GM12873 (cell line): ENCODE measurements at regions not wholly inside any gene's neighbourhood (a gene's known extent, or its start where the extent isn't known, plus 50 kb on each side); places are given as distances from the start of the nearest gene placed in this dataset.

ENCODE experiments used
- TF ChIP-seq, protein P1 (sequence below): IDR thresholded peaks from 2 replicates; pipeline ENCODE4 v1.5.1; 2012; ENCODE audit warnings: low read depth, mild to moderate bottlenecking, moderate library complexity, low read length, control low read depth; ENCODE audit not compliant: insufficient read depth; ENCODE audit errors: missing control alignments

DNA sequence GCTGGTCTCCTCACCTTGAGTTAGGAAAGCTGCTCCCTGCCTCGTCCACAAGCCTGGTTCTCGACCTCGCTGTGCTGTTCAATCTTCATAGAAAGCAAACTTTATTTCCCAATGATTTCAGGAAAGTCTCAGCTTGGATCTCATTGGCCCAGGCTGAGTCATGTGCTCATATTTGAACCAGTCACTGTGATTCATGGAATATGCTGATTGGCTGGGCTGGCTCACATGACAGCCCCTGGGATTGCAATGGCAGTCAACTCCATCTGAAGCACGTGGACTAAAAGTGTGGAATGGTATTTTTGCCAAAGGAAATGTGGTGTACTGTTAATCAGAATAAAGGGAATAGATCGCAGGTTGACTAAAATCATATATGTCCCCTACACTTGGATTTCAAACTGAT is 396.6 kb downstream of the AACS start:
- TF ChIP-seq, protein P1, sequence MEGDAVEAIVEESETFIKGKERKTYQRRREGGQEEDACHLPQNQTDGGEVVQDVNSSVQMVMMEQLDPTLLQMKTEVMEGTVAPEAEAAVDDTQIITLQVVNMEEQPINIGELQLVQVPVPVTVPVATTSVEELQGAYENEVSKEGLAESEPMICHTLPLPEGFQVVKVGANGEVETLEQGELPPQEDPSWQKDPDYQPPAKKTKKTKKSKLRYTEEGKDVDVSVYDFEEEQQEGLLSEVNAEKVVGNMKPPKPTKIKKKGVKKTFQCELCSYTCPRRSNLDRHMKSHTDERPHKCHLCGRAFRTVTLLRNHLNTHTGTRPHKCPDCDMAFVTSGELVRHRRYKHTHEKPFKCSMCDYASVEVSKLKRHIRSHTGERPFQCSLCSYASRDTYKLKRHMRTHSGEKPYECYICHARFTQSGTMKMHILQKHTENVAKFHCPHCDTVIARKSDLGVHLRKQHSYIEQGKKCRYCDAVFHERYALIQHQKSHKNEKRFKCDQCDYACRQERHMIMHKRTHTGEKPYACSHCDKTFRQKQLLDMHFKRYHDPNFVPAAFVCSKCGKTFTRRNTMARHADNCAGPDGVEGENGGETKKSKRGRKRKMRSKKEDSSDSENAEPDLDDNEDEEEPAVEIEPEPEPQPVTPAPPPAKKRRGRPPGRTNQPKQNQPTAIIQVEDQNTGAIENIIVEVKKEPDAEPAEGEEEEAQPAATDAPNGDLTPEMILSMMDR: no peak

DNA sequence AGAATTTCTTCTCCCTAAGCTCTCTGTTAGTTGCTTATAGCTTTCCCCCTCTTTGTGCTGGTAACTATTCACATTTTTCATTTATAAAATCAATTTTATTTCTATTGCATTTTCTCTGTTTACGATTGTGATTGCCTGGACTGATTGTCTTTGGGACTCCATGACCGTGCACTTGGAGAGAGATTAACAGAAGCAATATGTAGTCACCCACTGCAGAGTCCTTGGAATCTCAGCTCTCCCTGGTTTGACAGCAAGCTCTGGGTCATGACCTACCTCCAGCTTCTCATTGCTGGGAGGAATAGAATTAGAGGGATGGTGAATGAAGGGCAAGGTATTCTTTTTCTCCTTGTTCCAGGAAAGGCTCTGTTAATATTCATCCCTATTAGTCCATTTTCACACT is 398.2 kb downstream of the AACS start:
- TF ChIP-seq, protein P1: no peak

DNA sequence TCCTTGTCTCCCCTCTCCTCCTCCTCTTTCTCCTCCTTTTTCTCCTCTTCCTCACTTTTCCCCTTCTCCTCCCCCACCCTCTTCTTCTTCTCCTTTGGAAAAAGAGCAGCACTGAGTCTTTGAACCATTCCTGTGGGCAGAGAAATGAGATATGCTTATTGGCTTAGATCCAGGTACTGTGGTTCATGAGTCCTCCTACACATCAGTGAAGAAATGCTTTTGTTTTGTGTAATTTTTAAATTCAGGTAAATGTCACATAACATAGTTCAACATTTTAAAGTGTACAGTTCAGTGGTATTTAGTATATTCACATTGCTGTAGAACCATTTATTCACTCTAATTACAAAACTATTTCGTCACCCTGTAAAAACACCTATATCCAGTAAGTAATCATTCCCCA is 402.1 kb downstream of the AACS start:
- TF ChIP-seq, protein P1: no peak

DNA sequence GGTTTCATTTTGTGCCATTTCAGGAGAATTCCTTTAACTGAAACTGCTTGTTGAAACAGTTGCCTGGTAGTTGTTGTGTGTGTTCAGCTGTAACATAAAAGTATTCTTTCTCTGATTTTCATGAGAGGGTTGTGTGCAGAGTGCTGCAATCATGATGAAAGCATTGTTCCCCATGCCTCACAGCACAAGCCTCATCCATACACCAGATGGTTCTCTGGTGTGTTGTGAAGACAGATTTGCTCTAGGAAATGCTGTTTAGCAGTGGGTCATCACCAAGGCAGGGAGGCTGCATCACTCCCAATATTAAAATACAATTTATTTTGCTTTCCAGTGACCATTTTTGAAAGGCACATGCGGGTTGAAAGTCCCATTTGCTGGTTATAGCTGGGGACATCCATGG is 404.4 kb downstream of the AACS start:
- TF ChIP-seq, protein P1: no peak

DNA sequence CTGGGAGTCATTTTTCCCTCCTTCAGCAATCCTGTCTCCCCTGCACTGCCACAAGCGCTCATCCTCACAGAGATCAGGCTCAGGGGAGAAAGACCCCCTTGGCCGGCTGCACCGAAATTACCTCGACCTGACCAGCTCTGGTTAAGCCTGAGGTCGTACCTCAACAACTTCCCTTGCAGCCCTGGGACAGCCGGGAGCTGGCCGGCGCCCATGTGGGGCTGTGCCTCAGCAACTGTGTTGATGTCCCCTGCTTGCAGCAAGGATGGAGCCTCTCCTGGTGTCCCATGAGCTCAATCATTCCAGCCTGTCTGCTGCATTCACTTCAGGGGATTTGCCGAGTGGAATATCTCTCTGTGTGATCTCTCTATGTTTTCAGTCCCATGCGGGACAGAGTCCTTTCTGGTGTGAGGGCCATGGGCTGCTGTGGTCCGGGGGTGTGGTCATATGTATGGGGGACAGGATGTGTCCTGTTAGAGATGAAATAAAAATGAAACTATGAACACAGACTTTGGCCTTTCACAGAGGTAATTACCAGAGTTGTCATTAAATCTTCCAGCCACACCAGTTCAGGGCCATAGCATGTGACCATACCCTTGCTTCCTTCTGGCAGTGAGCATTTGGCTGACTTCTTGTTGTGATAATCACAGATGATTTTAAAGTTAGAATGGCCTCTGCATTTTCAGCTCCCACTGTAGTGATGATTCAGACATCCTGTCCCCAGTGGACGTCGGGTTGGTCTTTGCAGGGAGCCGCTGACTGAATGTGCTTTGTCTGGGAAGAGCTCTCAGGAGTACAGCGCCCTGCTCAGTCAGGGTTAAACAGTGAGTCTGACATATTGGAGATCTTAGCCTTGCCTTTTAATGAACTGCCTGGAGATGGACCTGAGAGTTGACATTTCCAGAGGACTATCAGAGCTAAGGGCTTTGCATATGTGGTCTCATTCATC is 405.9 kb downstream of the AACS start:
- TF ChIP-seq, protein P1: no peak

DNA sequence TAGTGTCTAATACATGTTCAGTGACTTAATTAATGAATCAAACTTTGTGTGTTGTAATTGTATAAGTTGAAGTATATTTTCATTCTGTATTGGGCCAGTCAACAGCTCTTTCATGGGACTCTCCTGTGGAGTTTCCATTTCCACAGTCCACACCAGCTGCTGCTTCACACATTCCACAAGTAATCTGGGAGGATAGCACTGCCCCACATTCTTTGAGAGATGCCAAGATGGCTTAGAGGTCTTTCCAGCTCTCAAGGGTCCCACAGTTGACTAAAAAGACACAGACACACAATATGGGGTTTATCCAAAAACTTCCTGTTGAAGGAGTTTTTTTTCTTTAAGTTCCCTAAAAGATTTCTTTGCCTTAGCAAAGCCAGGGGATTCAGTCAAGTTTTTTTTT is 408.3 kb downstream of the AACS start:
- TF ChIP-seq, protein P1: no peak

DNA sequence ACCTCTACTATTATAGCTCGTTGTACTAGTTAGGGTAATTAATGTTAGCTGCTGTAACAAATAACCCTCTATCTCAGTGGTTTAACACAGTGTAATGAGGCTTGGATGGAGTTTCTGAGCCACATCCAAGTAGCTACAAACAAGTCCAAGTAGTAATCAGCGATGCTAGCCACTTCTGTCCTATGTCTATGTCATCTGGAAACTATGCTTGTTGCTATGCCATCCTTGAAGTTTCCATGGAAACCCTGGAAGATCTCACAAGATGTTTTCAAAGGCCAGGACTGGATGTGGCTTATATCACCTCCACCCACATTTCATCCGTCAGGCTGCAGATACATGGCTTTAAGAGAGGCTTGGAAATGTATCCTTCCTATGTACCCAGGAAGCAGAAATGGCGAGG is 422.1 kb downstream of the AACS start:
- TF ChIP-seq, protein P1: no peak
